Astrocyte (in vitro differentiated cells and primary cell): ENCODE measurements at regions not wholly inside any gene's neighbourhood (a gene's known extent, or its start where the extent isn't known, plus 50 kb on each side); places are given as distances from the start of the nearest gene placed in this dataset.

Experiments
- EZH2 ChIP-seq: IDR thresholded peaks from 2 replicates; pipeline ENCODE4 v1.6.1; 2012; ENCODE audit warnings: mild to moderate bottlenecking, low read length, inconsistent platforms; ENCODE audit not compliant: insufficient read depth
- TF ChIP-seq, protein P1 (sequence below): IDR thresholded peaks from 2 replicates; pipeline ENCODE4 v1.5.1; 2011; ENCODE audit warnings: low read depth, mild to moderate bottlenecking, inconsistent platforms, low read length, moderate library complexity; ENCODE audit not compliant: insufficient read depth

DNA sequence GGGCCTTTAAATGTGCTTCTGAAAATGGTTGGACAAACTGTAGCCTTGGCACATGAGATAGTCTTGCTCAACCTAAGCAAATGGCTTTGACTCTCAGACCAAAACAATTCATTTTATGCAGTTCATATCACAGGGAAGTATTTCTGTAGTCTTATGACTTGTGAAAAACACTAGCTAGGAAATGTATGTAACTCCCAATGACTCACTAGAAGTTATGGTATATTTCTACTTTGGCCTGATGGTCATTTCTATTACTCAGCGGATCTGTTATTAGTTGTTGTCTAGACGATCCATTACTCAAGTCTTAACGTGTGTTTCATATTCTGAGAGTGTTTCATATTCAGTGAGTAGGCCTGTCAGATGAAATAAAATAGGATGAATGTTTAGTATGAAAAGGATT is 1333.5 kb downstream of the KHDRBS2 start:
- TF ChIP-seq, protein P1, sequence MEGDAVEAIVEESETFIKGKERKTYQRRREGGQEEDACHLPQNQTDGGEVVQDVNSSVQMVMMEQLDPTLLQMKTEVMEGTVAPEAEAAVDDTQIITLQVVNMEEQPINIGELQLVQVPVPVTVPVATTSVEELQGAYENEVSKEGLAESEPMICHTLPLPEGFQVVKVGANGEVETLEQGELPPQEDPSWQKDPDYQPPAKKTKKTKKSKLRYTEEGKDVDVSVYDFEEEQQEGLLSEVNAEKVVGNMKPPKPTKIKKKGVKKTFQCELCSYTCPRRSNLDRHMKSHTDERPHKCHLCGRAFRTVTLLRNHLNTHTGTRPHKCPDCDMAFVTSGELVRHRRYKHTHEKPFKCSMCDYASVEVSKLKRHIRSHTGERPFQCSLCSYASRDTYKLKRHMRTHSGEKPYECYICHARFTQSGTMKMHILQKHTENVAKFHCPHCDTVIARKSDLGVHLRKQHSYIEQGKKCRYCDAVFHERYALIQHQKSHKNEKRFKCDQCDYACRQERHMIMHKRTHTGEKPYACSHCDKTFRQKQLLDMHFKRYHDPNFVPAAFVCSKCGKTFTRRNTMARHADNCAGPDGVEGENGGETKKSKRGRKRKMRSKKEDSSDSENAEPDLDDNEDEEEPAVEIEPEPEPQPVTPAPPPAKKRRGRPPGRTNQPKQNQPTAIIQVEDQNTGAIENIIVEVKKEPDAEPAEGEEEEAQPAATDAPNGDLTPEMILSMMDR, result no peak
- no peak for TF ChIP-seq EZH2
